Sciatic nerve (tissue), 2 donors: ENCODE measurements at regions not wholly inside any gene's neighbourhood (a gene's known extent, or its start where the extent isn't known, plus 50 kb on each side); places are given as distances from the start of the nearest gene placed in this dataset.
A peak's percentile ranks its signal among the peaks of the same experiment; 100 is the strongest.

Source experiments
- ATAC-seq: fragments of 200-7000 bp; cut with Tn5 transposase; one replicate; pipeline ENCODE4 v1.9.1; 2020; ENCODE audit warnings: mild to moderate bottlenecking, moderate library complexity
- DNase-seq: peaks from one replicate; pipeline ENCODE4 v3.0.0-alpha.2; 2020; ENCODE audit warnings: low spot score
- intact Hi-C: fragments of 100-400 bp; cut with DNase I; formaldehyde crosslinking; loops from one replicate; pipeline ENCODE4 v1.14.2; 2022
- donor health status: DM: no; HTN: no; CAD: no.
- donor health status: DM: no; HTN: no; CAD: no.

DNA sequence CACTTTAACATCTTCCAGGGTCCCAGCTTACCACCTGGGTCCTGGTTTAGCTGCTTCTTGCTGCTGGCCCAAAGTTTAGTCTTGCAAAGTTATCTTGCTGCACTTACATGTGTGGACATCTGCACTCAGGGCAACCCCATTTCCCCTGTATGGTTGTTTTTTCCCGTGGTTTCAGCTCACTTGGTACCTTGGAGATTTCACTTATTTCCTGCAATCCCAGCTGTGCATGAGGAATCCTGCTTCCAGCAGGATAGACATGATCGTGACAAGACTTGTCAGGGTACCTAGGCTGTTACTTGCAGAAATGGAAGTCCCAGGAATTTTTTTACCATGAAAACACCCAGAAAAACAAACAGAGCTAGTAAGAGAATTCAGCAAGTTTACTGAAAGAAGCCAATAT, 95.9 kb upstream of the LEP start:
- no peak for DNase-seq
- no peak for ATAC-seq
- intact Hi-C loops, result no loop called here

DNA sequence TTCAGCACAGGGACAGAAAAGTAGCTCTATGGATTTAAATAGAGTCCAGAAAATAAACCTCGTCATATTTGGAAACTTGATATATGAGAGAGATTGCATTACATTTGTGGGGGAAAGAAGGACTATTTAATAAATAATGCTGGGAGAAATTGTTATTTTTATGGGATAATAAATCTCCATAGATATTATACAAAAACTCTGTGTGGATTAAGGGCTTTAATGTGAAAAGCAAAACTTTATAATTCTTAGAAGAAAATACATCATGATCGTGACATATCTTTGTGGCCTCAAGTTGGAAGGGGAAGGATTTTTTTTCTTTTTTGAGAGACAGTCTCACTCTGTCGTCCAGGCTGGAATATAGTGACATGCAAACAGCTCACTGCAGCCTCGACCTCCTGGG, 95.0 kb upstream of the LEP start:
- ATAC-seq (no peak), DNase-seq (no peak)
- intact Hi-C loops, result no loop called here

DNA sequence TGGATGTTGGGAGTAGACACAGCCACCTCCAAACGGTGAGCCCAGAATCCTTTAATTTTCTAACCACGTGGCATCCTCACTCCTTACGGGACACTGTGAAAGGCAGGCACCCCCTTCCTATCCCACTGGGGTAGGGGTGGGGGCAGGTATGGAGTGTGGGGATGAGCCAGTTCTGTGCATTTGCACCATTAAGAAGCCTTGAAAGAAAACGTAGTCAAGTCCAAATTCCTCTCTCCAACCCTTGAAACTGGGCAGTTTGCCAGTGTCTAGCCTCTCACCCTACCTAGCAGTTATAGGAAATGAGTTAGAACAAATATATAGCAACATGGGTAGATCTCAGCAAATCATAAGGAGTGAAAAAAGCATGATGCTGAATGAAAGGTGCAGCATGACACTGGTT, 92.4 kb upstream of the LEP start:
- DNase-seq, result no peak
- ATAC-seq, result no peak
- intact Hi-C loops, result no loop called here

DNA sequence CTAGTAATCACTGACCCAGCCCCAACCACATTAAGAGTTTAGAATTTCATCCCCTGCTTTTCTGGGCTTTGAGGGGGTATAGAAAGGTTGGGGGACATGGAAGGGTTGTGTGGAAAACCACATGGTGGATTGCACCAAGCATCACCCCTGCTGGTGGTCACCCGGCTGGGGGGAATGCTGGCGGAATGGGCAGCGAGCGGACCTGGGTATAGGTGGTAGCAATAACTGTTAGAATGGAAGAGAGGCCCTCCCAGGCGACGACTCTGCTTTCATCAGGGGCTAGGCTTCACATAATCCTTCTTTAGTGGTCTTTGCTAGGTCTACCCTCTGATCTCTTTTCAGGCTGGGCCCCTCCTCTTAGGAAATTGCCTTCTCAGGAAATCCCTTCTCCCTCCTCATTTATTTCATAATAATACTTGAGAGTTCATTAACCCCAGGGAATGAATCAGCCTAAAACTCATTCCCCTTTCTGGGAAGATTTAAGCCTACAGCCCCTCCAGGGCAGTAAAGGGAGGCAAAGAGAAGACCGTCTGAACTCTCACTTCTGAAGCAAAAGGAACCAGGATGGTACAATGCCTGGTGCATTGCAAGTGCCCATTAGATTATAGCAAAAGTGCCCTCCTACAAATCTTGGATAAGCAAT, 90.7 kb upstream of the LEP start:
- ATAC-seq, result no peak
- intact Hi-C loops, result no loop called here
- no peak for DNase-seq

DNA sequence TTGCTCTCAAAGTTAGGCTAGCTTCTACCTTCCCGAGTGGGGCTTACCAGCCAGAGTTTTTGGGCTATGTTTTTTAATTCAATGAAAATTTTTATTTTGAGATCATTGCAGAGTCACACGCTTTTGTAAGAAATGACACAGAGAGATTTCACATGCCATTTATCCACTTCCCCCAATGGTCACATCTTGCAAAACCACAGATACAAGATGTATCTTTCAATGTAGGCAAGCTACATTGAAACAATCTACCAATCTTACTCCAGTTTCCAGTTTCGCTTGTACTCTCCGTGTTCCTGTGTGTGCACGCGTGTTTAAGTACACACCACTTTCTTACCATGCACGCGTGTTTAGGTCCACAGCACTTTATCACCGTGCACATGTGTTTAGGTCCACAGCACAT, 89.4 kb upstream of the LEP start:
- DNase-seq (no peak), ATAC-seq (no peak)
- intact Hi-C loops, result no loop called here

DNA sequence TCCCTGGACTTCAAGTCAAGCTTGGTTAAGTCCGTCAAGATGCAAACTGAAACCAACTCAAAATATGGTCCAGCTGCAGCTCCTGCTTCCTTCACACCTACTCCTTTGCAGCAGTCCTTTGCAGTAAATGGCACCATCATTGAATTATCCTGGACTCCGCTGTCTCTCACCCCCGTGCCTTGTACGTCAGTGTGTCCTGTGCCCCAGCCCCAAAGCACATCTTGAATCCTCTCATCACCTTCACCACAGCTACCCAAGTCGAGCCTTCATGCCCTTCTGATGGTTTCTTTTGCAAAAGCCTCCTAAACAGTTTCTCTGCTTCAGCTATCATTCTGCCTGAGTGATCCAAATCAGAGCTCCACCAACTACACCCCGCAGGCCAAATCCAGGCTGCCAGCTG, 88.4 kb upstream of the LEP start:
- DNase-seq (no peak), ATAC-seq (no peak)
- intact Hi-C loops, result no loop called here

DNA sequence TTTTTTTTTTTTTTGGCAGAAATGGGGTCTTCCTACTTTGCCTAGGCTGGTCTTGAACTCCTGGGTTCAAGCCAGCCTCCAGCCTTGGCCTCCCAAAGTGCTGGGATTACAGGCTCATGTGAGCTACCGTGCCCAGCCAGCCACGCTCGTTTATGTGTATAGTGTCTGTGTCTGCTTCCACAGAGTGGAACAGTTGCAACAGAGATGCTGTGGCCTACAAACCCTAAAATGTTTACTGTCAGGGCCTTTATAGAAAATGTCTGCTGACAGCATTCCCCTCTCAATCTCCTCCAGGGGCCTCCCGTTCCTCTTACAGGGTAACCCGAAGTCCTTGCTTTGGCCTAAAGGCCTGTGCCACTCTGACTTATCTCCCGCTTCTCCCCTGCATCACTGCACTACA, 87.6 kb upstream of the LEP start:
- intact Hi-C loops, result no loop called here
- ATAC-seq, result no peak
- DNase-seq, result no peak

DNA sequence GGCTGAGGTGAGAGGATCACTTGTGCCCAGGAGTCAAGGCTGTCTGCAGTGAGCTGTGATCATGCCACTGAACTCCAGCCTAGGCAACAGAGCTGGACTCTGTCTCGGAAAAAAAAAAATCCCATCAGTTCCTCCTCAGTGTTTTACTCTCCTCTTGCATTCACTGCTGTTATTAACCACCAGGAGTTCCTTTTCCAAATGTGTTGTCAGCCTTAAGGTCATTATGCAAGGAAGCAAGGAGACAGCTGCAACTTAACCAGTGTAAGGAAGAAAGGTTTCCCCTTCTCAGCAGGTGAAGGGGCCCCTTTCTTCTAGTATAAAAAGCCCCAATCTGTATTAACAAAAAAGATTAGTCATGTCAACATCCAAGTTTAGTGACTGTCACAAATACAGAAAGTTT, 86.6 kb upstream of the LEP start:
- DNase-seq (no peak), ATAC-seq (no peak)
- intact Hi-C loops, result no loop called here

DNA sequence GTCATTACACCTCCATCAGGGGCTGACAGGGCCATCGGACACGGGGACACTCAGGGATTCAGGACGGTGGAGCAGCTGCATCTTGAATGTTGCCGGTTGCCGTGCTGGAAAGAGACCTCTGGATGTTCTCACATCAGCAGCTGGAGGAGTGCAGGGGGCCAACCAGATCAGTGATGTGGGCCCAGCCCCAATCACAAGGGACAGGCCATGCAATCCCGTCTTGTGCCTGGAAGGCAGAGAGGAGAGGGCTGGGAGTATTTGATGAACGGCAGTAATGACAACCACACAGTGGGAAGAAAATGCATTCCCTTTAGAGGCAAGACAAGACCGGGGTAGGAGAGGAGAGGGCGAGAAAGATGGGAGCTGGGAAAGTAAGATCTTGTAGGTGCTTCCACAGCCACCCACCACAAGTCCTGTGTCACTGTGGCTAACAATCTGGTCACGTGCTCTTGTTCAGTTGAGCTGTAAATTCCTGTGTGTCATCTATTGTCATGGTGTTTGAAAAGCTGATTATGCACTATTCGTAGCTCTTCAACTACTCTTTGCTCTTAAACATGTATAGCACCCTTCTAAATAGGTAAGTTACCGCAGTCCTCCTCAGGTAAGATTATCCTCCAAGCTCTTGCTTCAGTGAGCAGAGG, 85.9 kb upstream of the LEP start:
- DNase-seq, result no peak
- intact Hi-C loops, result no loop called here

DNA sequence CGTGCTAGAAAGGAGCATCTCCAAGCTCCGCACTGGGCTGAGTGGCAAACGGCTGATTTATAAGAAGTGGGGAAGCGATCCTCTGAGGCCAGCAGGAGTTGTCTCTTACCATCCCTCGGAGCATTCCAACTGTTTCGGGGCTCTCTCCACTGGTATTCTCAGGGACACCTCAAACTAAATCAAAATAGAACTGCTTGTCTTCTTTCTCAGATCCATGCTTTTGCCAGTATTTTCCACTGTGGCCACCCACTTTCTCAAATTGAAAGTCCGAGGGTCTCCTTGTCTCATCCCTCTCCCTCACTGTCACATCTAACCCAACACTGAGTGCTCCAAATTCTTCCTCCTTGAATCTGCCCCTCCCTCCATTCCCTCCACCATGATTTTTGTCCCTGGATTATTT, 83.2 kb upstream of the LEP start:
- ATAC-seq (no peak), DNase-seq (no peak)
- intact Hi-C loops, result no loop called here

More for the DNA sequence above, 85.9 kb upstream of the LEP start:
- ATAC-seq, result no peak

DNA sequence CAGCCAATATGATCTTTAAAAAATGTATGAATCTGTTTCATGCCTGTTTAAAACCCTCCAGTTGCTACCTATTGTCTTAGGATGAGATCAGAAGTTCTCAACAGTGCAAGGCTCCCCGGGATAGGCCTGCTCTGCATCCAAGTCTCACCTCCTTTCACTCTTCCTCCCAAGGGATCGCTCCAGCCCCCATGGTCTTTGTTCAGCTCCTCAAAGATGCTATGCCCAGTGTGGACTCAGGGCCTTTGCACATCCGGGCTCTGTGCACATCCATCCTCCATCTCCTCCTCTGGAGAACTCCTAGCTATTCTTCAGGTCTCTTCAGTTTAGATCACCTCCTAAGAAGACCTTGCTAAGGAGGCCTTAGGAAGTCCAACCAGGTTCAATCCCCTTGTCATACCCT, 82.7 kb upstream of the LEP start:
- DNase-seq (no peak), ATAC-seq (no peak)
- intact Hi-C loops, result no loop called here

DNA sequence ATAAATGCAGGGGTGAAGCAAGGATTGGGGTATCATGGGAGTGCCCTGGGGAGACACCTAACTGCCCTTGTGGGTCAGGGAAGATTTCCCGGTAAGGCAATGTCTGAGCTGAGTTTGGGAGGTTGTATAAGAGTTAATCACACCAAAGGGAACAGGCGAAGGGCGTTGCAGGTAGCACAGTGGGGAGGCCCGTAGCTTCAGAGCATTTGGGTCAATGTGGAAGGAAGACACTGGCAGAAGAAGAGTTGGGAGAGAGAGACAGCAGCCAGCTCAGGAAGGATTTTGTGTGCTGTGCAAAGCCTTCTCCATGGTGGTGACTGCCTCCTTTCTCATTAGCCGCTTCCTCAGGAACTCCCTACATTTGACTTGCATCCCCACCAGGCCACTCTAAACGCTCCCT, 80.8 kb upstream of the LEP start:
- no peak for DNase-seq

DNA sequence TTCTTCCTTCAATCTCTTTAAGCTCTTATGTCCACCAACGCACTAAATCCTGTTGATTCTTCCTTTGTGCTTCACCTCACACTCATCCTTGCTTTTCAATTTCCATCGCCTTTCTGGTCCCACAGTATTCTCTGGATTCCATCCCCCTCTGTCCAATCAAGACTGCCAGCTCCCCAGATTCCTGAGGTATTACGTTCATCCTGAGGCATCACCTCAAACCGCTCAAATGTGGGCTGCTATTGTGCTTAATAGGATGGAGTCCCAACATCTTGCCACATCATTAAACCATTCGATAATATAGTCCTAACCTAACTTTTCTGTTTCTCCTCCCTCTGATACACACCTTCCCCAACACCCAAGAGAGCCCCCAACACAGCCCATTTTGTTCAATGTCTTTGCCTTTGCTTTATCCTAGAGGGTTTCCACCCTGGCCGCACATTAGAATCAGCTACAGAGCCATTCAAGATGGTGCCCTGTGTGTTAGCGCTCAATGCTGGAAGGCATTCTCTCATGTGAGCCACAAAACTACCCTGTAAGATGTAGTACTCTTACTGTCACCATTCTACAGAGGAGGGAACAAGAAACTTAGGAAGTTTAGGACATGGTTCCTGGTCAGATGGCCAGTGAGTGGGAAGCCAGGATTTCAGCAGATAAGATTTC, 79.5 kb upstream of the LEP start:
- intact Hi-C loops, result no loop called here
- no peak for ATAC-seq
- DNase-seq, result no peak

More for the DNA sequence above, 80.8 kb upstream of the LEP start:
- ATAC-seq, result no peak
- intact Hi-C loops, result no loop called here

DNA sequence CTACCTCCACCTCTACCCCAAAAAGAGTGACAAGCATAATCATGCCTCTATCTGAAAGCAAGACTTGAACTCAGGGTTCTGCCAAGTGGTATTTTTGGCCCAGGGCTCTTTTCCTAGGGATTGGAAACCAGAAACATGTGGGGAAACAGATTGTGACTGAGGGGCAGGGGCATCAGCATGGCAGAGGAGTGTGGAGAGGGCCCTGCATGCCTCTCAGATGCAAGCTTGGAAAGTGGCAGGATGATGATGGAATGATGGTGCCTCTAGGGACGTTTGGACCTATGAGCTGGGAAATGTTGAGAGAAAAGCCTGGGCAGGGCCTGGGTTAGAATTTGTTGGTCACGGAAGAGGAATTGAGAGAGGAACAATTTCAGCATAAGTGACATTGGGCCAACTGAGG, 78.4 kb upstream of the LEP start:
- DNase-seq, result no peak
- ATAC-seq, result no peak
- intact Hi-C loops, result no loop called here

DNA sequence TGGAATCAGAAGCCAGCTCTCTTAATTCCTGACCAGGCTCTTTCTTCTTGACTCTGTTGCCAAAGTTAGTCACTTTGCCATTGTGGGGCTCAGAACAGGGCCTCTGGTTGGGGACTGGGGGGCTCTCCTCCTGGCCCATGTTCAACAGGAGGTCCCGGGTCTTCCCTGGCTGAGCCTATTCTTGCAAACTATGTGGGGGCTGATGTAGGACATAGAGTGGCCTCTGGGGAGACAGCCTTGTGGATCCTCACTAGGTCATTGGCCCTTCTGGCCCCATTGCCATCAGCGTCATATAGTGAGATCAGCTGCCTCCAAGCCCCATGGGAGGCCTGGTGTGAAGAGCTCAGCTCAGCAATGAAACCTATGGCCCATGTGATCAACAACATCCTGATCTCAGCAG, 77.6 kb upstream of the LEP start:
- intact Hi-C loops, result no loop called here
- ATAC-seq, result no peak
- no peak for DNase-seq

DNA sequence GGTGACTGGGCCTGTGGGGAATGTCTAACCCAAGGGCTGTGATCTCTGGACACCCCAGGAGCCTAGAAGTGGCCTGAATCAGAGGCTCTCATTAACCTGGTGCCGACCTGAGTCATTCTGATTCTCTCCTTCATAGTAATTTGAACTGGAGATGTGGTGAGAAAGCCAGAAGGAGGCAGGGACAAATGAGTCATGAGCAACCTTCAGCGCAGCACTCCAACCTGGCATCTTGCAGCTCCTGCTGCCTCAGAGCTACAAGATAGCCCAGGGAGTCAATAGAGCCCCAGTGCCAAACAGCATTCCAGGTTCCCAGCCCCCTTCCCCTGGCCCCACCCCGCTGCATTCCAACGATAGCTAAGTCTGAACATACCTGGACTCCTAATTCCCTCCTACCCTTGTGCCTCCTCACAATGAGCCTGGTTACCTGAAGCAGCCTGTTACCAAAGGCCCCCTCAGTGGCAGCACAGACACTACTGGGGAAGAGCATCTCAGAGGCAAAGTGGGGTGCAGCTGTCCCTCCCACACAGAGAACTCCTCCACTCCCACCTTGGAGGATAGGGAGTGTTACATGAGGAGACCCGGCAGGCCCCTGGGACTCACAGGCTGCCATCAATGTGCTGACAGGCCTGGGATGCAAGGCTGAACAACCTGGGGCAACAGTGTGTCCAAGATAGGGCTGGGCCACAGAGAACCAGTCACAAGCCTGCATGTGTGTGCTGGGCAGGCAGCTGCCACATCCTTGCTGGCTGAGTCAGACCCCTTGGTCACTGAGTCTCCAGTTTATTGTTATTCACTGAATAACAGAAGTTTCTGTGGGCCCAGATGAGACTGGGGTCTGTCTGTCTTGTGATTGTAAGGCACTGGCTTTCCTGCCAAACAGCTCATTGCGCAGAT, 76.8 kb upstream of the LEP start:
- no peak for DNase-seq
- intact Hi-C loops, result no loop called here
- ATAC-seq, result no peak

DNA sequence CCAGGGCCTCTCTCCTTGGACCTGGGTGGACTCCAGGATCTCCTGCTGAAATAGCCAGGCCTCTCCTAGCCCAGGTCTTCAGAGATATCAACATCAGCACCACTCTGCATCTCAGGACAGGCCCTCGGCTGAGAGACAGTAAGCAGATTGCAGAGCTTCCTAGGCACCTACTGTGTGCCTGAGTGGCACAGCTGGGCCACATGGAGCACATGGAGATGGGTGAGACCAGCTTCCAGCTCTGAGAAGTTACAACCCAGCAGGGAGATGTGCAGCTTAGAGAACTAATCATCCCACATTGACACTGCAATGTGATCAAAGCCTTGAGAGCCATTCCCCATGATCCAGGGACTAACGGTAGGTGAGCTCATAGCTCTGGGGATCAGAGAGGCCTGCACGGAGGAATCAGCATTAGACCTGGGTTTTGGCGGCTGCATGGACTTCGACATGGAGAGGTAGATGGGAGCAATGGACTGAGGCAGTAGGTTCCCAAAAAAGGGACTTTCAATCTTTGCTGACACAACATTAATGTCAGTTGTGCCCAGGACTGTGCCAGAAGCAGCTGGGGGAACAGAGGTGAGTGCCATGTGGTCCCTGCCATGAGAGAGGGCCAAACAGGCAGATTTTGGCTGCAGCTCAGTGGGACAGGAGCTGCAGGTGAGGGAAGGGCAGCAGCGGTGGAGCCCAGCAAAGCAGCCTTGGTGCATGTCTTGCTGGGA, 76.0 kb upstream of the LEP start:
- ATAC-seq (no peak), DNase-seq (no peak)
- intact Hi-C loops, result no loop called here

DNA sequence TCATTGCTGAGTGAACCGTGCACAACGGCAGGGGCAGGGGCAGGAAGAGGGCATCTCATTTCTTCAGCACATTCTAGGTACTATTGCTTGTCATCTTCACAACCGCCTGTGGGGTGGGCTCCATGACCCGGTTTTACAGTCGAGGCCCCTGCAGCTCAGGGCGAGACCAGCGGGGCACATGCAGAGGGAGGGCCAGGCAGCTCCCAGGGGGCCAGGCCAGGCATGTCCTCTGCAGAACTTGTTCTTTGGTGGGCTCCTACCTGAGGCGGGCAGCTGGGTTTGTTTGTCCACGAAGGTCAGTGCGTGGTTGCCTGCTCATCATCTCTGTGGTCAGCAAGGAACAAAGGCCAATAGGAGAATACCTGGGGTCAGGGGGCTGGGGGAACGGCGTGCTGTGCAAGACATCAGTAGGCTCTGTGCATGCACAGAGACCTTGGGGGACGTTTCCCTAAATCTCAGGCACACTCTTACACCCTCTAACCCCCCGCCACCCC, 75.1 kb upstream of the LEP start:
- ATAC-seq (no peak), DNase-seq (no peak)
- intact Hi-C loops, result no loop called here

DNA sequence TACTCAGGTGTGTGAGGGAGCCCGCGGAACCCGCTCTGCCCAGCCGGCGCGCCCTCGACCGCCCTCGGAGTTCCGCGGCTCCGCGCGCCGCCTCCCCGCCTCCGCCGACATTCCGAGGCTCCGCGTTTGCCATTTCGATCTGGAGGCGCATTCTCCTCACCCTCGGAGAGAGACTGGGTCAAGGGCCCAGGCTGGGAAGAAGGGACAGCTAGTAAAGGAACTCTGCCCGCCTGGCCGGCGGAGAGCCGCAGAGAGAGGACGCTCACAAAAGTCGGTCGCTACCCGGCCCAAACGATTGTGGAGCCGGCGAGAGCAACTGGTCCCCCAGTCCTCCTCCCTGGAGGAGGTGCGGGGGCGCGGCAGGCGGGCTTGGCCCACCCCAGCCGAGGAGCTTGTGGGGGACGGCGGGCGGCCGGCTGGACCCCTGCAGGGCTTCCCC, 74.5 kb upstream of the LEP start:
- ATAC-seq, result no peak

More for the DNA sequence above, 74.5 kb upstream of the LEP start:
- intact Hi-C loops, result no loop called here
- DNase-seq, result peak; percentile 60
